IPS DF 6.9 (cell line): ENCODE measurements at regions not wholly inside any gene's neighbourhood (a gene's known extent, or its start where the extent isn't known, plus 50 kb on each side); places are given as distances from the start of the nearest gene placed in this dataset.

Source experiments
- DNase-seq: peaks from one replicate; pipeline ENCODE4 v3.0.0-alpha.2; 2013; ENCODE audit warnings: low read depth, low spot score
- H3K27ac ChIP-seq: one replicate; pipeline ENCODE4 v1.5.1; 2013; ENCODE audit warnings: low read length, control low read depth
- H3K27me3 ChIP-seq: 2 replicates; pipeline ENCODE4 v1.6.1; 2013; ENCODE audit warnings: mild to moderate bottlenecking, low read length; ENCODE audit not compliant: control insufficient read depth, insufficient read depth
- H3K36me3 ChIP-seq: 2 replicates; pipeline ENCODE4 v1.6.1; 2013; ENCODE audit warnings: low read length; ENCODE audit not compliant: control insufficient read depth, insufficient read depth
- H3K4me1 ChIP-seq: 2 replicates; pipeline ENCODE4 v1.6.1; 2013; ENCODE audit warnings: low read length; ENCODE audit not compliant: control insufficient read depth, insufficient read depth
- H3K4me3 ChIP-seq: 2 replicates; pipeline ENCODE4 v1.5.1; 2013; ENCODE audit warnings: mild to moderate bottlenecking, low read length
- H3K9me3 ChIP-seq: 2 replicates; pipeline ENCODE4 v1.6.1; 2013; ENCODE audit warnings: low read length, inconsistent platforms; ENCODE audit not compliant: control insufficient read depth, insufficient read depth
- WGBS: extraction: QIAGEN DNeasy Blood & Tissue Kit; methylation state at CpG from one replicate; pipeline ENCODE4 v1.1.7; 2013; ENCODE audit warnings: mixed read lengths, missing lambda C conversion rate; ENCODE audit not compliant: insufficient read length, insufficient coverage; 5-methylcytosine and 5-hydroxymethylcytosine counted together

- H3K27ac ChIP-seq: no peak overlapping the region
- H3K27me3 ChIP-seq: no peaks in the 10 kb centered on the region
- no peaks in the 10 kb centered on the region for H3K4me1 ChIP-seq
- H3K36me3 ChIP-seq: no peaks in the 10 kb centered on the region
- no peaks in the 10 kb centered on the region for H3K9me3 ChIP-seq
- H3K4me3 ChIP-seq: no peak overlapping the region
- no peak for DNase-seq
- no CpG with 5 or more reads among the region's 5 CpGs for WGBS
Measured at GRCh38 chr2:158732573-158733429, 62.3 kb upstream of the DAPL1 start.

GRCh38 chr2:158733430-158733755 is 61.7 kb upstream of the DAPL1 start:
- no CpG with 5 or more reads among the region's 7 CpGs for WGBS
- Histone ChIP-seq H3K4me1 (no peaks in the 10 kb centered on the region), H3K9me3 (no peaks in the 10 kb centered on the region), H3K27me3 (no peaks in the 10 kb centered on the region), H3K36me3 (no peaks in the 10 kb centered on the region), H3K4me3 (no peak overlapping the region), H3K27ac (no peak overlapping the region)
- no peak for DNase-seq

DNA sequence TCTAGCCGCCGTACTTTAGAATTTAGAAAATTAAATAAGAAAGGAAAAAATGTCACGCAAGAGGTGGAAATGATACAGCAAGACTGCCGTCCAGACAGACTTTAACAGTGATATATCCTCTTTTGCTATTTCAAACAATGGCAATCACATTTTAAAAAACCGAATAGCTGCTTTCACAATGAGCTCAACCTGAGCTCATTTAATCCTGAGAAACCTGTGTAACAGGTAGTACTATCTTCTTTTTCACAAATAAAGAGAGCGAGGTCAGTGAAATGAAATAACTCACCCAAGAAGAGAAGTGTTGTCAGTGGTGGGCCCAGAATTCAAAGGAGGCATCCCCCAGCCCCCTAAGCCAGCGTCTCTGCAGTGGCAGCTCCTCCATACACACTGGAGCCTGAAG is 60.7 kb upstream of the DAPL1 start:
- H3K4me1 ChIP-seq: no peaks in the 10 kb centered on the region
- no peaks in the 10 kb centered on the region for H3K9me3 ChIP-seq
- no CpG with 5 or more reads among the region's 7 CpGs for WGBS
- no peak overlapping the region for H3K27ac ChIP-seq
- no peaks in the 10 kb centered on the region for H3K36me3 ChIP-seq
- H3K27me3 ChIP-seq: no peaks in the 10 kb centered on the region
- no peak for DNase-seq
- H3K4me3 ChIP-seq: no peak overlapping the region

- Histone ChIP-seq H3K9me3 (no peaks in the 10 kb centered on the region), H3K4me1 (no peaks in the 10 kb centered on the region), H3K36me3 (no peaks in the 10 kb centered on the region), H3K4me3 (no peak overlapping the region), H3K27ac (no peak overlapping the region), H3K27me3 (no peaks in the 10 kb centered on the region)
- WGBS: no CpG with 5 or more reads among the region's 5 CpGs
- no peak for DNase-seq
Measured at GRCh38 chr2:158735822-158736580, 59.1 kb upstream of the DAPL1 start.

DNA sequence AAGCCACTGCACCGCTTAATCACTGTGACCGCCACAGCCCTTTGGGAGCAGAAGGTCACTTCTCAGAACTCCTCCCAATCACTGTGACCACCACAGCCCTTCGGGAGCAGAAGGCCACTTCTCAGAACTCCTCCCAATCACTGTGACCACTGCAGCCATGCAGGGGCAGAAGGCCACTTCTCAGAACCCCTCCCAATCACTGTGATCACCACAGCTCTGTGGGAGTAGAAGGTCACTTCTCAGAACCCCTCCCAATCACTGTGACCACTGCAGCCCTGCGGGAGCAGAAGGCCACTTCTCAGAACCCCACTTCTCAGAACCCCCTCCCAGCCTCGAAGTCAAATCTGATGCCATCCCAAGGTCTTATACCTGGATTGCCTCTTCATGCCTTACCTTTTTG is 56.8 kb upstream of the DAPL1 start:
- H3K4me3 ChIP-seq: no peak overlapping the region
- WGBS: no CpG with 5 or more reads among the region's 5 CpGs
- no peaks in the 10 kb centered on the region for H3K27me3 ChIP-seq
- no peaks in the 10 kb centered on the region for H3K9me3 ChIP-seq
- no peaks in the 10 kb centered on the region for H3K36me3 ChIP-seq
- H3K27ac ChIP-seq: no peak overlapping the region
- no peak for DNase-seq
- no peaks in the 10 kb centered on the region for H3K4me1 ChIP-seq

DNA sequence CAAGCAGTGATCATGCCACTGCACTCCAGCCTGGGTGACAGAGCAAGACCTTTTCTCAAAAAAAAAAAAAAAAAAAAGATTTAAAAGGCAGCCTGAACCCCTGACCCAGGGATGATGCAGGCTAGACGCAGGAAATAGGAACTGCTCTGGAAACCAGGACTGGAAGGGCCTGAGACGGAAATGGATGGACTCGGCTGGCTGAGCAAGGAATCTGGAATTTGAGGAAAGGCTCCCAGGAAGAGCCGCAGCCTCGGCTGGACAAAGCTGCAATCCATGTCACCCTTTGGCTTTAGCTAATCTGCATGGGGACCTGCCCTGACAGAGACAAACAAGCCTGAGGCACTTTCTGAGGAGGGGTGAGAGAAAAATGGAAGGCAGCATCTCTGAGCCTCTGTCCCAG is 55.0 kb upstream of the DAPL1 start:
- Histone ChIP-seq H3K36me3 (no peaks in the 10 kb centered on the region), H3K9me3 (no peaks in the 10 kb centered on the region), H3K27me3 (no peaks in the 10 kb centered on the region), H3K4me3 (no peak overlapping the region), H3K27ac (no peak overlapping the region), H3K4me1 (peaks cover 4% of the 10 kb centered on the region; the same call in 1 of the 2 replicates)
- WGBS: no CpG with 5 or more reads among the region's 5 CpGs
- DNase-seq: no peak

DNA sequence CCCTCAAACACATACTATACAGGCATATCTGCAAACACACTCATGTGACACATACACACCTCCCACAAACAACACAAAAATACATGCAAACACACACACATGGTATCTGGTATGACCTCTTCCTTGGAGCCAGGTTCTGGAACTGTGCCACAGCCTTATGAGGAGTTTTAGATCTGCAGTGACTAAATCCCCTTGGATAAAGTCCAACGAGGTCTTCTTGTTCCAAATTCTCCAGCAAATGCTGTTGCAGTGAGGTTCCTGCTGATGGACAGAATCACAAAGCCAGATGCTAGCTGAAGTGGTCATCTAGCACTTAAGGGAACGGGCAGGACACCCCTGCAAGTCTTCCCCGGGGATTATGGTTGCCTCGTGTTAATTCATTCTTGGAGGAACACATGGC is 54.5 kb upstream of the DAPL1 start:
- Histone ChIP-seq H3K4me1 (peaks cover 5% of the 10 kb centered on the region; the same call in 1 of the 2 replicates), H3K27ac (no peak overlapping the region), H3K9me3 (no peaks in the 10 kb centered on the region), H3K36me3 (no peaks in the 10 kb centered on the region), H3K27me3 (no peaks in the 10 kb centered on the region), H3K4me3 (no peak overlapping the region)
- DNase-seq: no peak
- no CpG with 5 or more reads among the region's 4 CpGs for WGBS

GRCh38 chr2:158741625-158742024 is 53.5 kb upstream of the DAPL1 start:
- Histone ChIP-seq H3K9me3 (no peaks in the 10 kb centered on the region), H3K36me3 (no peaks in the 10 kb centered on the region), H3K27me3 (no peaks in the 10 kb centered on the region), H3K4me1 (peaks cover 5% of the 10 kb centered on the region; the same call in 1 of the 2 replicates), H3K4me3 (no peak overlapping the region), H3K27ac (no peak overlapping the region)
- WGBS: no CpG with 5 or more reads among the region's 8 CpGs
- DNase-seq: no peak

GRCh38 chr2:158742536-158742935 is 52.6 kb upstream of the DAPL1 start:
- H3K4me3 ChIP-seq: no peak overlapping the region
- peaks cover 5% of the 10 kb centered on the region; the same call in 1 of the 2 replicates for H3K4me1 ChIP-seq
- H3K36me3 ChIP-seq: no peaks in the 10 kb centered on the region
- H3K27me3 ChIP-seq: no peaks in the 10 kb centered on the region
- DNase-seq: no peak
- no peak overlapping the region for H3K27ac ChIP-seq
- WGBS: no CpG with 5 or more reads among the region's 4 CpGs
- H3K9me3 ChIP-seq: no peaks in the 10 kb centered on the region

DNA sequence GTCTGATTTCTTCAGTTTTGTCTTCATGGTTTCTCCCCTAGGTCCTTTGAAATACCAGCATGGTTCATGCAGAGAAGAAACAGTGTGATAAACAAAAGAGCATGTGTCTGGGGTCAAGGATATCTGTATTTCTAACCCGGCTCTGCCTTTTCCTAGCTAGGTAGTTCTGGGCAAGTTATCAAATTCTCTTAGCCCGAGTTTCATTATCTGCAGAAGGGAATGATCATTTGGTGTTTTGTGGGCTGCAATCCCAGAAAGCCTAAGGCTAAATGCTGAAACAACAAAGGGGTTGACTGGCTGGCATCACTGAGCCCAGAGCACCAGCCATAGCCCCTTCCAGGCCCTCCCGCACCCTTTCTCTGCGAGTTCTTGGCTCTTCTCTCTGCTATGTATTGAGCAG is 51.7 kb upstream of the DAPL1 start:
- WGBS: no CpG with 5 or more reads among the region's 4 CpGs
- no peaks in the 10 kb centered on the region for H3K27me3 ChIP-seq
- H3K9me3 ChIP-seq: no peaks in the 10 kb centered on the region
- H3K36me3 ChIP-seq: no peaks in the 10 kb centered on the region
- no peak overlapping the region for H3K4me3 ChIP-seq
- H3K27ac ChIP-seq: no peak overlapping the region
- H3K4me1 ChIP-seq: peaks cover 5% of the 10 kb centered on the region; the same call in 1 of the 2 replicates
- DNase-seq: no peak
